ENCODE measurements at regions not wholly inside any gene's neighbourhood (a gene's known extent, or its start where the extent isn't known, plus 50 kb on each side); places are given as distances from the start of the nearest gene placed in this dataset.

DNA sequence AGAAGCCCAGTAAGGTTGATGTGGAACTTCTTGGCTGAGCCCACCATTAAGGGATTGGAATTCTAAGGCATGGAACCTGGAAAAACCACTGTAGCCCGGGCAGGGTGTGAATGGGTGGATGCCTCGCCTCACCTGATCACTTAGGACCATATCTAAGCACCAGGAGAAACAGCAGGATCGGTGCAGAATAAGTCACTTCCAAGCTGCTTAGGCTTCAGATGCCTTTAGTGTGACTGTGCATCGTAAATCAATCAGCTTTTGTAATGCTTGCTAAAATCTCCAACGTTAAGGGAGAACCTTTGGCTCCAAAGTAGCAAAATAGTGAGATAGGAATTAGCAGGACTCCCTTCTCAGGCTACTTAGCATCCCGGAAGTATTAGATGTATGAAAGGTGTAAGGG lies 103.9 kb upstream of the MEGF10 start:
- TF ChIP-seq, protein P1, sequence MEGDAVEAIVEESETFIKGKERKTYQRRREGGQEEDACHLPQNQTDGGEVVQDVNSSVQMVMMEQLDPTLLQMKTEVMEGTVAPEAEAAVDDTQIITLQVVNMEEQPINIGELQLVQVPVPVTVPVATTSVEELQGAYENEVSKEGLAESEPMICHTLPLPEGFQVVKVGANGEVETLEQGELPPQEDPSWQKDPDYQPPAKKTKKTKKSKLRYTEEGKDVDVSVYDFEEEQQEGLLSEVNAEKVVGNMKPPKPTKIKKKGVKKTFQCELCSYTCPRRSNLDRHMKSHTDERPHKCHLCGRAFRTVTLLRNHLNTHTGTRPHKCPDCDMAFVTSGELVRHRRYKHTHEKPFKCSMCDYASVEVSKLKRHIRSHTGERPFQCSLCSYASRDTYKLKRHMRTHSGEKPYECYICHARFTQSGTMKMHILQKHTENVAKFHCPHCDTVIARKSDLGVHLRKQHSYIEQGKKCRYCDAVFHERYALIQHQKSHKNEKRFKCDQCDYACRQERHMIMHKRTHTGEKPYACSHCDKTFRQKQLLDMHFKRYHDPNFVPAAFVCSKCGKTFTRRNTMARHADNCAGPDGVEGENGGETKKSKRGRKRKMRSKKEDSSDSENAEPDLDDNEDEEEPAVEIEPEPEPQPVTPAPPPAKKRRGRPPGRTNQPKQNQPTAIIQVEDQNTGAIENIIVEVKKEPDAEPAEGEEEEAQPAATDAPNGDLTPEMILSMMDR (IDR thresholded peaks at IDR 0.05): no peak
- TF ChIP-seq EZH2 (IDR thresholded peaks at IDR 0.05): no peak
- TF ChIP-seq EZH2phosphoT487 (IDR thresholded peaks at IDR 0.05): no peak

Data from neural progenitor cell (in vitro differentiated cells).